Hepatocyte (in vitro differentiated cells): ENCODE measurements at regions not wholly inside any gene's neighbourhood (a gene's known extent, or its start where the extent isn't known, plus 50 kb on each side); places are given as distances from the start of the nearest gene placed in this dataset.

Experiments
- EZH2phosphoT487 ChIP-seq: fragments of 200-600 bp; sonication (generic); IDR thresholded peaks from one replicate; pipeline ENCODE4 v1.6.1; 2018; ENCODE audit warnings: antibody characterized with exemption, mild to moderate bottlenecking, low read depth, moderate library complexity; ENCODE audit not compliant: unreplicated experiment, severe bottlenecking
- TF ChIP-seq, protein P1 (sequence below): fragments of 200-600 bp; sonication (generic); IDR thresholded peaks from 2 replicates; pipeline ENCODE4 v1.5.1; 2016; ENCODE audit warnings: antibody characterized with exemption, mild to moderate bottlenecking; ENCODE audit not compliant: poor library complexity

DNA sequence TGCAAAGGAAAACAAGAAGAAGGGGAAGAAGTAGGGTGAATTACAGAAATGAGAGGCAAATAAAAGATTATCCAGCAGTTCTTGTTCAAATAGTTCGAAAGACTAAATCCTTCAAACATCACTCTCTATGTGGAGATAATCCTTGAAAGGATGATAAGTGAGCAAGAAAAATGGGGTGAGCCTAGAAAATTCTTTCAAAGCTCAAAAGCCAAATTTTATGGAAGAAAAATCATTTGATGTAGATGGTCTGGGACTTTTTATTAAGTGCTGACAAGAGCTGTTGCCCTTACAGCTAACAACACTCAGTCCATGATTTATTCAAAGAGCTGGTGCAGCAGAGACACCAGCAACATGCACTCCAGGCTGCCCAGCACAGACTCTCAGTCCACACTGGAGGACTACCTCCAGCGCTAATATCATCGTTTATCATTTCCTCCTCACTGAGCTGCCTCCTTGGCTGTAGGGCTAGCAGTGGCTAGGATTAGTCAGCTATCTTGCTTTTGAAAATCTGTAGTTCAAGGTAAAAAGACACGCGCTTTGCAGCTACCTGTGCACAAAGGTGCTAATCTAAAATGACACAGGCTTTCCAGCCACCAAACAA lies 264.8 kb upstream of the KIF2A start:
- TF ChIP-seq, protein P1, sequence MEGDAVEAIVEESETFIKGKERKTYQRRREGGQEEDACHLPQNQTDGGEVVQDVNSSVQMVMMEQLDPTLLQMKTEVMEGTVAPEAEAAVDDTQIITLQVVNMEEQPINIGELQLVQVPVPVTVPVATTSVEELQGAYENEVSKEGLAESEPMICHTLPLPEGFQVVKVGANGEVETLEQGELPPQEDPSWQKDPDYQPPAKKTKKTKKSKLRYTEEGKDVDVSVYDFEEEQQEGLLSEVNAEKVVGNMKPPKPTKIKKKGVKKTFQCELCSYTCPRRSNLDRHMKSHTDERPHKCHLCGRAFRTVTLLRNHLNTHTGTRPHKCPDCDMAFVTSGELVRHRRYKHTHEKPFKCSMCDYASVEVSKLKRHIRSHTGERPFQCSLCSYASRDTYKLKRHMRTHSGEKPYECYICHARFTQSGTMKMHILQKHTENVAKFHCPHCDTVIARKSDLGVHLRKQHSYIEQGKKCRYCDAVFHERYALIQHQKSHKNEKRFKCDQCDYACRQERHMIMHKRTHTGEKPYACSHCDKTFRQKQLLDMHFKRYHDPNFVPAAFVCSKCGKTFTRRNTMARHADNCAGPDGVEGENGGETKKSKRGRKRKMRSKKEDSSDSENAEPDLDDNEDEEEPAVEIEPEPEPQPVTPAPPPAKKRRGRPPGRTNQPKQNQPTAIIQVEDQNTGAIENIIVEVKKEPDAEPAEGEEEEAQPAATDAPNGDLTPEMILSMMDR, result no peak
- no peak for TF ChIP-seq EZH2phosphoT487
